WTC11 (cell line): ENCODE measurements at regions not wholly inside any gene's neighbourhood (a gene's known extent, or its start where the extent isn't known, plus 50 kb on each side); places are given as distances from the start of the nearest gene placed in this dataset.

Experiments used
- ATAC-seq: fragments of 200-7000 bp; cut with Tn5 transposase; 2 replicates; pipeline ENCODE4 v1.10.0; 2021; ENCODE audit warnings: mild to moderate bottlenecking, moderate library complexity
- CTCF ChIA-PET: fragments of 300-600 bp; sonication (Branson Sonifier 250); formaldehyde crosslinking; loops from one replicate; lab custom pipeline; 2021; ENCODE audit warnings: antibody characterized with exemption; lab: Charles Lee
- POLR2A ChIA-PET: fragments of 350-600 bp; sonication (Branson Sonifier 250); formaldehyde crosslinking; loops from one replicate; lab custom pipeline; 2021; ENCODE audit warnings: antibody characterized with exemption; lab: Charles Lee
- DNase-seq: peaks from one replicate; pipeline ENCODE4 v3.0.0; 2021; ENCODE audit warnings: low spot score
- H3K27ac Mint-ChIP-seq: 2 replicates; pipeline ENCODE4 v1.8.0; 2021; ENCODE audit warnings: mixed read lengths
- H3K27me3 Mint-ChIP-seq: 2 replicates; pipeline ENCODE4 v1.8.0; 2021; ENCODE audit warnings: low read depth, mild to moderate bottlenecking, moderate library complexity, mixed read lengths
- H3K36me3 Mint-ChIP-seq: 2 replicates; pipeline ENCODE4 v1.8.0; 2021; ENCODE audit warnings: mixed read lengths
- H3K4me1 Mint-ChIP-seq: 2 replicates; pipeline ENCODE4 v1.8.0; 2022; ENCODE audit warnings: mixed read lengths
- H3K4me3 Mint-ChIP-seq: 2 replicates; pipeline ENCODE4 v1.8.0; 2021; ENCODE audit warnings: mild to moderate bottlenecking, moderate library complexity, mixed read lengths
- H3K9me3 Mint-ChIP-seq: 2 replicates; pipeline ENCODE4 v1.8.0; 2021; ENCODE audit warnings: mixed read lengths
- CBFB ChIP-seq: sonication (generic); formaldehyde crosslinking; IDR thresholded peaks from 2 replicates; pipeline ENCODE4 v1.8.1; 2022; ENCODE audit warnings: mild to moderate bottlenecking, low read depth, missing genetic modification reagents
- ELF4 ChIP-seq: sonication (generic); formaldehyde crosslinking; IDR thresholded peaks from 2 replicates; pipeline ENCODE4 v1.8.1; 2022; ENCODE audit warnings: low read depth, mild to moderate bottlenecking, moderate library complexity, missing genetic modification reagents
- EMX1 ChIP-seq: fragments of 250-450 bp; sonication (Bioruptor Pico); IDR thresholded peaks from 2 replicates; pipeline ENCODE4 v1.8.0; 2021; ENCODE audit warnings: mild to moderate bottlenecking
- ERG ChIP-seq: fragments of 250-450 bp; sonication (Bioruptor Pico); IDR thresholded peaks from 2 replicates; pipeline ENCODE4 v1.8.0; 2021; ENCODE audit warnings: mild to moderate bottlenecking
- FOXP1 ChIP-seq: sonication (generic); formaldehyde crosslinking; IDR thresholded peaks from 2 replicates; pipeline ENCODE4 v1.8.0; 2022; ENCODE audit warnings: missing genetic modification reagents, mild to moderate bottlenecking, moderate library complexity, borderline replicate concordance
- GTF2I ChIP-seq: fragments of 250-450 bp; sonication (Bioruptor Pico); conservative IDR thresholded peaks from 2 replicates; pipeline ENCODE4 v1.4.0; 2021; ENCODE audit warnings: mild to moderate bottlenecking
- HMGA2 ChIP-seq: fragments of 250-450 bp; sonication (Bioruptor Pico); IDR thresholded peaks from 2 replicates; pipeline ENCODE4 v1.4.0; 2021; ENCODE audit warnings: mild to moderate bottlenecking, moderate library complexity
- KAT7 ChIP-seq: sonication (generic); formaldehyde crosslinking; IDR thresholded peaks from 2 replicates; pipeline ENCODE4 v1.8.1; 2023; ENCODE audit warnings: missing genetic modification reagents, mild to moderate bottlenecking, borderline replicate concordance
- PRDM15 ChIP-seq: sonication (generic); formaldehyde crosslinking; IDR thresholded peaks from 2 replicates; pipeline ENCODE4 v1.8.0; 2022; ENCODE audit warnings: missing genetic modification reagents
- TCF7 ChIP-seq: sonication (generic); formaldehyde crosslinking; IDR thresholded peaks from 2 replicates; pipeline ENCODE4 v1.8.0; 2022; ENCODE audit warnings: mild to moderate bottlenecking, low read depth, missing genetic modification reagents, moderate library complexity
- TEAD4 ChIP-seq: sonication (generic); formaldehyde crosslinking; IDR thresholded peaks from 2 replicates; pipeline ENCODE4 v1.8.0; 2022; ENCODE audit warnings: mild to moderate bottlenecking, missing genetic modification reagents
- TP53 ChIP-seq: sonication (generic); formaldehyde crosslinking; IDR thresholded peaks from 2 replicates; pipeline ENCODE4 v1.8.1; 2023; ENCODE audit warnings: mild to moderate bottlenecking, missing genetic modification reagents
- ZBTB43 ChIP-seq: sonication (generic); formaldehyde crosslinking; IDR thresholded peaks from 2 replicates; pipeline ENCODE4 v1.8.1; 2023; ENCODE audit warnings: mild to moderate bottlenecking, missing genetic modification reagents
- ZNF121 ChIP-seq: sonication (generic); formaldehyde crosslinking; IDR thresholded peaks from 2 replicates; pipeline ENCODE4 v1.8.0; 2023; ENCODE audit warnings: missing genetic modification reagents
- ZNF263 ChIP-seq: sonication (generic); formaldehyde crosslinking; IDR thresholded peaks from 2 replicates; pipeline ENCODE4 v1.8.1; 2022; ENCODE audit warnings: low read depth, mild to moderate bottlenecking, moderate library complexity, missing genetic modification reagents
- ZNF396 ChIP-seq: fragments of 250-450 bp; sonication (Bioruptor Pico); IDR thresholded peaks from 2 replicates; pipeline ENCODE4 v1.8.0; 2021; ENCODE audit warnings: mild to moderate bottlenecking, moderate library complexity, borderline replicate concordance
- ZNF416 ChIP-seq: fragments of 250-450 bp; sonication (Bioruptor Pico); IDR thresholded peaks from 2 replicates; pipeline ENCODE4 v1.9.0; 2021; ENCODE audit warnings: mild to moderate bottlenecking, inconsistent platforms
- ZNF423 ChIP-seq: fragments of 250-450 bp; sonication (Bioruptor Pico); IDR thresholded peaks from 2 replicates; pipeline ENCODE4 v2.1.2; 2022; ENCODE audit warnings: mild to moderate bottlenecking, moderate library complexity

- H3K4me3 Mint-ChIP-seq = no peak overlapping the region
- H3K36me3 Mint-ChIP-seq = no peaks in the 10 kb centered on the region
- H3K9me3 Mint-ChIP-seq = no peaks in the 10 kb centered on the region; the same call in 1 of the 2 replicates
Observed at GRCh38 chr21:23543333-23543732, 2063.9 kb downstream of the MRPL39 start.

GRCh38 chr21:23542097-23542496 lies 2065.2 kb downstream of the MRPL39 start:
- ATAC-seq = no peak
- ChIA-PET POLR2A (no interaction called here), CTCF (no interaction called here)
- Mint-ChIP-seq H3K27me3 (no peaks in the 10 kb centered on the region), H3K36me3 (no peaks in the 10 kb centered on the region), H3K27ac (no peak overlapping the region), H3K4me3 (no peak overlapping the region), H3K9me3 (no peaks in the 10 kb centered on the region; the same call in 1 of the 2 replicates), H3K4me1 (no peaks in the 10 kb centered on the region)
- DNase-seq = no peak
- TF ChIP-seq ZNF396 (CRISPR knock-in tag) = no peak
- no peak for TF ChIP-seq ZNF121
- TF ChIP-seq ERG = no peak
- no peak for TF ChIP-seq KAT7 (CRISPR knock-in tag)
- TF ChIP-seq TP53 (CRISPR knock-in tag) = no peak
- no peak for TF ChIP-seq ELF4 (CRISPR knock-in tag)

More at GRCh38 chr21:23543333-23543732, 2063.9 kb downstream of the MRPL39 start:
- H3K27me3 Mint-ChIP-seq = no peaks in the 10 kb centered on the region
- H3K27ac Mint-ChIP-seq = no peak overlapping the region
- TF ChIP-seq TCF7 (CRISPR knock-in tag) (no peak), ZNF423 (no peak), ZNF263 (CRISPR knock-in tag) (no peak), EMX1 (CRISPR knock-in tag) (no peak), TEAD4 (CRISPR knock-in tag) (no peak)
- TF ChIP-seq, all 79 proteins: peak for 0
- ChIA-PET CTCF (no interaction called here), POLR2A (no interaction called here)
- H3K4me1 Mint-ChIP-seq = no peaks in the 10 kb centered on the region
- ATAC-seq (no peak), DNase-seq (no peak)

- Mint-ChIP-seq H3K4me1 (no peaks in the 10 kb centered on the region), H3K4me3 (no peak overlapping the region), H3K9me3 (no peaks in the 10 kb centered on the region; the same call in 1 of the 2 replicates), H3K27ac (no peak overlapping the region), H3K36me3 (no peaks in the 10 kb centered on the region), H3K27me3 (no peaks in the 10 kb centered on the region)
- CTCF ChIA-PET = no interaction called here
- POLR2A ChIA-PET = no interaction called here
- DNase-seq (no peak), ATAC-seq (no peak)
- TF ChIP-seq GTF2I (no peak), HMGA2 (CRISPR knock-in tag) (no peak), FOXP1 (CRISPR knock-in tag) (no peak), CBFB (CRISPR knock-in tag) (no peak), PRDM15 (CRISPR knock-in tag) (no peak), ZBTB43 (CRISPR knock-in tag) (no peak), ZNF416 (CRISPR knock-in tag) (no peak)
Observed at GRCh38 chr21:23541571-23541970, 2065.7 kb downstream of the MRPL39 start.
